Activated CD4-positive, alpha-beta T cell treated with anti-CD3 and anti-CD28 coated beads, Interleukin-2, amount 50 U/mL, for 24 hours (primary cell): ENCODE measurements at regions not wholly inside any gene's neighbourhood (a gene's known extent, or its start where the extent isn't known, plus 50 kb on each side); places are given as distances from the start of the nearest gene placed in this dataset.
"Not testable (repeated sequence)": the region's sequence is repeated elsewhere in the genome, so short reads cannot be mapped to it uniquely, and the experiment has no call there.

ENCODE experiments used
- DNase-seq, 2 donors: peaks; one replicate each; pipeline ENCODE4 v3.0.0-alpha.2; 2020; ENCODE audit warnings: low read depth in 1 of 2, low spot score in 1 of 2

DNA sequence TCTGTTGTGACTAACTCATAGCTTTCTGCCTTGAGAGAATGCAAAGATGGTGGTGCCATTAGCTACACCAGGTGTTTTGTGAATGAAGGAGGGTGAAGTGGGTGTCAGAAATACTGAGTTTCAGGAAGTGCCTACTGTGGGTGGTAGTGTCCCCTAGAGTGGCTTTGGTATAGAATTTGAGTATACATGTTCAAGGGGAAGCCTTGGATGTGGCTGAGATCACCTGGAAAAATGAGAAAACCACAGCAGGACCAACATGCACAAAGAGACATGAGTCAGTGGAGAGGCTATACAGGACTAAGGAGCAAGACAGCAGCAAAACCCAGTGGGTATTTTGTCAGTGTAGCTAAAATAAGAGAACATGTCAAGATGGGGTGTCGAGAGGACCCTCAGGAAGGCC is 204.3 kb upstream of the TBL1X start:
- no peak for DNase-seq

DNA sequence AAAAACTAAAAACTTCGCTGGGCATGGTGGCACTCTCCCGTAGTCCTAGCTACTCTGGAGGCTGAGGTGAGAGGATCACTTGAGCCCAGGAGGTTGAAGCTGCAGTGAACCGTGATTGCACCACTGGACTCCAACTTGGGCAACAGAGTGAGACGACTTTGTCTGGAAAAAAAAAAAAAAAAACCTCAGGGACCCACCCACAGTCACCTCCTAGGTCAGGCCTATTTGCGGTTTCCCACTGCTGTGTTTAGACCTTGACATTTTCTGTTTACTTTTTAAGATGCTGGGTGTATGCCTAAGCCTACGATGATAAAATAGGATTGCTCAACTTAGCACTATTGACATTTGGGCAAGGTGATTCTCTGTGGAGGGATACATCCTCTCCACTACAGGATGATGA is 197.4 kb upstream of the TBL1X start:
- no peak for DNase-seq

DNA sequence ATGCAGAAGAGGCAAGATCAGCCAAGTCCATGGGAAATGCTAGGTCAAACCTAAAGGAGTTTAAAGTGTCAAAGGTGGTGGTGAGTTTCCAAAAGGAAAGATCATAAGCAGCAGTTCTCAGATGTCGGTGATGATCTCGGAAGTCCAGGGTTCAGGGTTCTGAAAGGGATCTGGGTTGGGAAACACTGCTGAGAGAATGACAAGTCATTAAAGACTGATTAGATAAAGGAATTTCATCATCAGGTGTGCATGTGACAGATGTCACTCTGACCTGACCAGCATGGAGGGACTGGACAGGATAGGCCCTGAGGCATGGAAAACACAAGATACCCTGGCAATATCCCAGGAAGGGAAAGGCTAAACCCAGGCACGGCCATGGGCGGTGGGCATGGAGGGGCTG is 195.7 kb upstream of the TBL1X start:
- no peak for DNase-seq

DNA sequence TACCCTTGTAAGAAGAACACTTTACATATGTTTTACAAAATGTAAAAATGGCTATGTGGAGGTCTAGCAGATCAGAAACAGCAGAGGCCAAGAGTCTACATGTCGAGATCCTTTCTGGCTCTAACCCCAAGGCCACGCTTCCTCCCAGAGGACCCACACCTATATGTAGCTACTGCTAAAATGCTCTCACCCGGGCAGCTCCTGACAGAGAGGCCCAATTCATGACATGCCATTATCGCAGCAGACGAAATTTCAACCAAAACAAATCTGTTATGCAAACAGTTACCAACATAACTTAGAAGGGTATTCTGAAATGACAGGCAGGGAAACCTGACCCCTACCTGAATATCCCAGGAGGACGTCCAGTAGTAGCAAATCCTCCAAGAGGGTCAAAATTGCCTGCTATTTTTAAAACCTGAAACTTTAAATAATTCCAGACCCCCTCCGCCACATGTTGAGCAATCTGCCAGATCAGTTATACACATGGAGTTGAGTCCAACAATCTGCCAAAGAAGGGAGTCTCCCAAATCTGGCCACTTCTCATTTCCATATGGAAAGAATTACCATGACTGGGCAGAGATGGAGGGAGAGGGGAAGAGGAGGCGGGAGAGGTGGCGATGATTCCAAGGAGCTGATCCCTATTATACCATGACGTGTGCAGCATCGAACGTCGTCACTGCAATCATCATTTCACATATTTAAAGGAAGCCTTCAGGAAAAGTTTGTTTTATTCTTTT is 192.9 kb upstream of the TBL1X start:
- DNase-seq = no peak

DNA sequence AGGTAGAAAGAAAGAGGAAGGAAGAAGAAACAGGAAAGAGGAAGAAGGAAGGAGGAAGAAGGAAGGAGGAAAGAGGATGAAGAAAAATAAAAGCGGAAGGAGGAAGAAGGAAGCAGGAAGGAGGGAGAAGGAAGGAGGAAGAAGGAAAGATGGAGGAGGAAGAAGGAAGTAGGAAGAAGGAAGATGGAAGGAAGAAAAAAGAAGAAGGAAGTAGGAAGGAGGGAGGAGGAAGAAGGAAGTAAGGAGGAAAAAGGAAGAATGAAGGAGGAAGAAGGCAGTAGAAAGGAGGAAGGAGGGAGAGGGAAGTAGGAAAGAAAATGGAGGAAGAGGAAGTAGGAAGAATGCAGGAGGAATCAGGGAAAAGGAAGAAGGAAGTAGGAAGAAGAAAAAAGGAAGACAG is 191.1 kb upstream of the TBL1X start:
- no peak for DNase-seq

DNA sequence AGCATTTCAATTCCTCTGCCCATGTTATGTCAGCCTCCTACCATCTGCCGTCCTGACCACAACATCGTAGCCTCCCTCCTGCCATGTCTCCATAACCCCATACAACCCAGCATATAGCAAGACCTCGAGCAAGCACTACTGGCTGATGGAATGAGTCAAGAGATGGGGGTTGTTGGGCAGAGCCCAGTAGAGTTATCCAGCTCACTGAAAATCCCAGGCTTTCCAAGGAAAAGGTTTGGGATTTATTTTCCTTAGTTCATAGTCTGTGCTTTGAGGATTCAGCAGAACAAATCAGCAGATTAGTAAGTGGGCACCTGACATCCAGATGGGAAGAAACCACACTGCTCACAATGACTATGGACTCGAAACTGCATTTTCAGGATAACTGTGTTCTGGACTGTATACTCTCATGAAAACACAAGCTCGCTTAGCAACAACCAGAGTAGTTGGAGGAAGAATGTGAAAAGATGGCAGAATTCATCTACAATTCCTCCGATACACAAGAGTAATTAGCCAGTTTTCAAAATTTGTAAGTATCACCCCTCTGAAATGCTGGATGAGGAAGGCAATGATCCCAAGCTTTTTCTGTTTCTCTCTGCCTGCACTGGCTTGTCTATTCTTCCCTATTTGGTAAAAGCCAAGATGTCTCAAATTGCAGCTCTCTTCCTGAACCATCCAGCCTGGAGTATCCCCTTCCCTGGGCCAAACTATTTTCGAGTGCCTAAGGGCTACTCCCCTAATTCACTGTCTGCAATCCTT is 186.2 kb upstream of the TBL1X start:
- no peak for DNase-seq

DNA sequence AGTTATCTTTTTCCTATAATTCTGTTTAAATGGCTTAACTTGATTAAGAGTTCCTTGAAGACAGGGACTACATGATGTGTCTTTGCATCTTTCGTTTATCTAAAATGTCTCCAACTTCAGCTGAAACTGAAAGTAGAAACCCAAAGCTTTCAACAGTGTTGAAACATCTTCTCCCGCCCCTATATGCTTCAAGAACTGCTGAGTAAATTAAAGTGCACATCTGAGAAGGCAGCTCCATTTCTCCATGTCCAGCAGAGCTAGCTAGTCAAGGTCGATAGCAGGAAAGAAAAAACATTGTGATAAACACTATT is 185.7 kb upstream of the TBL1X start:
- DNase-seq = no peak

DNA sequence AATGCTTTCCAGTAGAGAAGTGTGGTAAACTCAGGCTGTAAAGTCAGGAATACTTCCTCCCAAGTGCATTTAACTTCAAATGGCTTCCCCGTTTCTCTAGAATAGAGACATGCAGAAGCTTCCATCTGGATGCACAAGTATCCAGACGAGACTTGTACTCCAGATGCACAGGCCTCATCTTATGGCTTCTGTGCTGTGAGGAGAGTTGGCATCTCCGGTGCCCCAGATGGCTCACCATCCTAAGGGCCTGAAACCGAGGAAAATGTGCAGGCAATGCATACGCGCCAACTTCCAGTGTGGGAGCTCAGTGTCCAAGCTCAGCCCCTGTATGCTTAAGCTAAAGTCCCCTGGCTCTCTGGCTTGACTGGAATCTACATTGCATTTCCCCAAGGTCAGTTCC is 184.0 kb upstream of the TBL1X start:
- DNase-seq = no peak

DNA sequence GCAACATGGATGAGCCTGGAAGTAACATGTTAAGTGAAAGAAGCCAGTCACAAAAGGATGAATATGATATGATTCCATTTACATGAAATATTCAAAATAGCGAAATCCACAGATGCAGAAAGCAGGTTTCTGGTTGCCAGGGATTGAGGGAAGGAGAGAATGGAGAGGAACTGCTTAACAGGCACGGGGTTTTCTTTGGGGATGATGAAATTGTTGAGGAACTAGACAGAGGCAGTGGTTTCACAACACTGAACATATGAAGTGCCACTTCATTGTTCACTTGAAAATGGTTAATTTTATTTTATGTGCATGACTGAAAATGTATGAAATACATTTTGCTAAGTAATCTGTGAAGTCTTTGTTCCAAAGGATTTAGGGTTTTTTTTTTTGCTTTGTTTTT is 182.5 kb upstream of the TBL1X start:
- no peak for DNase-seq

DNA sequence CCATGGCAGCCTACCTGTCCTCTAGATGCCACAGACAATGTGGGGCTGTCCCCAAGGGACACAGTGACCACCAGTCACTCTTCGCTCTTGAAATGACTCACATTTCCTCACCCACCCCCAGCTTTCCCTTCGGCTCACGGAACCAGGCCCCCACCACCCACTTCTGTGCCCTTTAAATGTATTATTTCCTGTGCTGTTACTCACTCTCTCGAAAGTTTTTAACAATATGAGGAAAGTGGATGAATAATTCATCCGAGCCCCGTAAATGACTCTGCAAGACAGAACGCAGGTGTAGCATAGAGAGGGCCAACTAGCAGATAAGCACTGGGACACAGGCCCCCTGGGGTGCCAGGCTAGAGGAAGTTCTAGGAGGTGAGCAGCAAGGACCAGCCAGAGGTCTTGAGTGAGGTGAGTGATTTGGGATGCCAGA is 179.5 kb upstream of the TBL1X start:
- peak; percentile 24 to 67 for DNase-seq

DNA sequence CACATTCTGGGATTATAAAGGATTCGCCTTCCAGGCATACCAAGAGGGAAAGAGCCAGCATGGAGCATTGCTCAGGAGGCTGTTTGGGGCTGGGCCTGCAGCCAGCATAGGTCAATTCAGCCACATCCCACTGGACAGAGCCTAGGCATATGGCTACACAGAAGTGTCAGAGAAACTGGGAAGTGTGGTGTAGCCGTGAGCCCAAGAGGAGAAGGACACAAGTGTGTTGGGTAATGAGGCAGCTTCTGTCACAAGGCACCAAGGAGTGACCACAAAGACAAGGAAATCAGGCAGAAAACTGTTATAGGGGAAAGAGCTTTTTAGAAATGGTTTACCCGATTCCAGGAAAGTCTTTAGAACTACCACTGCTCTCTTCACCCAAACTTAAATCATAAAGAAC is 178.6 kb upstream of the TBL1X start:
- no peak for DNase-seq

DNA sequence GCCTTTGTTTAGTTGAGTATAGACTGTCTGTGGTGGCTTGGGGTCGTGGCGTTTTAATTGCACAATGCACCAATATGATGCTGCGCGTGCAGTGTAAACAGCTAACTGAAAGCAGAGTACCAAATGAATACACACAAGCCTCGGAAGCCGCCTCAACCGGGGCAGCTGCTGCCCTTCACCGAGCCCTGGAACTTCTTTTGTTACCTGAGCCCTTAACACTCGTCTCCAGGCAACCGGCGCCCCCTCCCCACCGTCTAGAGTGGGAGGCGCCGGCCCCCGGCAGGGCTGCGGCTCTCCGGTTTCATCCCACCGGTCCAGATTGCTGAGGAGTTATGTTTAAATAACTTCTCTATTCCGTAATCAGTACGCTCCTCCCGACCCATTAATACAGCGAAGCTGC is 173.2 kb upstream of the TBL1X start:
- DNase-seq = no peak

DNA sequence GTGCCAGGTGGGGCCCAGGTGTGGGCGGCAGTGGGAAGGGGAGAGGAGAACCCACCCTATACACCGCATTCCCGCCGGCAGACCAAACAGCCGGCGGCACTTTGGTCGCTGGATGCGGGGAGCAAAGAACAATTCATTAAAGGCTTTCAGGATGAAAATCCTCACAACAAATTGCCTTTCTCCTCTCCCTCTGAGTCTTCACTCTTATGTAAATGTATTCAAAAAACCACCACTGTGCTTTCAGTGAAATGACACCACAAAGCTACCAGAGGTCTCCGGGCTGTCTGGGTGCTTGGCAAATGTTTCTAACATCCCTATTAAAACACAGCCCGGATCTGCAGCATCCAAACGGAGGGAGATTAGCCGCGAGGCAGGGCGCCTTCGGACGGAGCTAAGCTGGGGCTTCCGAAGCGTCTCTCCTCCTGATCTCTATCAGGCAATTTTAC is 171.8 kb upstream of the TBL1X start:
- no peak for DNase-seq

DNA sequence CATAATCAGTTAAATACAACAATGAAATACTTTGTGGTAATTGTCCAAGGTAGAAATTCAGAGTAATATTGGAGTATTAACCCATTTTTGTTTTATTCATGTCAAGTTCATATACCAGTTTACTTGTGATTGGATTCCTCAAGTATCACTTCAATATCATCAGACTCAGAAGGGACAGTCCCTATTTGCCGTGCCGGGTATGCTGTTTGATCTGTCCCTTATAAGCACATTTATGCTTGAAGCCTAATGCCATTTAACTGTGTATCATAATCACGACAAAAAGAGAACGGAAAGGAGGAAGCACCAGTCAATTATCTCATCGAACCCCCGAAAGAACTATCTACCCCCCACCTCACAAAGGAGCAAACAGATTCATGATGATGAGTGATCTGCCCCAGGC is 171.0 kb upstream of the TBL1X start:
- DNase-seq = no peak

DNA sequence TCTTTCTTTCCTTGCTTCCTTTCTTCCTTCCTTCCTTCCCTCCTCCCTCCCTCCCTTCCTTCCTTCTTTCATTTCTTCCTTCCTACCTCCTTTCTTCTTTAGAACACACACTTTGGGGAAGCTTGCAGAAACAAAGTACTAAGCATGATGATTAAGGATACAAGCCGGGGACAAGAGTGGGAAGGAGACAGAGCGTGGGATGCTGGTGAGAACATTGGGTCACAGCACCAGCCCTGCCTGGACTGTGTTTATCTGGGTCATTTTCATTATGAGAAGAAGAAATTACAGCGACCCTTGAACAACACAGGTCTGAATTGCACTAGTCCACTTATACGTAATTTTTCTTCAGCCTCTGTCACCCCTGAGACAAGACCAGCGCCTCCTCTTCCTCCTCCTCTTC is 169.3 kb upstream of the TBL1X start:
- no peak for DNase-seq

DNA sequence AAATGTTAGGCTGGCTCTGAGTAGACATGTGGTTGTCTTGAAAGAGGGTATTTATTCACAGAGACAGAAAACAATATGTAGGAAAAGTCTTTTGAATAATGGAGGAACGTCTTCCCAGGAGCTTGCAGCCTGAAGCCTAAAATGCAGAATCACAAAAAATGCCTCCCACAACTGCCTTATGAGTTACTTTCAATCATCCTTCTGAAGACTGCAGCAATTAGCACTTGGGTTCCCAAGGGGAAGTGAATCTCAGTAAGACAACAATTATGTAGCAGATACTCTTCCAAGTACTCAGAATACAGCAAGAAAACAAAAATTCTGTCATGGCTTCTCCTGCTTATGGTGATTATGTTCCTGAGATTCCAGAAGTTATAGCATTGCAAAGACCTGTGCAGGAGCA is 166.6 kb upstream of the TBL1X start:
- no peak for DNase-seq

DNA sequence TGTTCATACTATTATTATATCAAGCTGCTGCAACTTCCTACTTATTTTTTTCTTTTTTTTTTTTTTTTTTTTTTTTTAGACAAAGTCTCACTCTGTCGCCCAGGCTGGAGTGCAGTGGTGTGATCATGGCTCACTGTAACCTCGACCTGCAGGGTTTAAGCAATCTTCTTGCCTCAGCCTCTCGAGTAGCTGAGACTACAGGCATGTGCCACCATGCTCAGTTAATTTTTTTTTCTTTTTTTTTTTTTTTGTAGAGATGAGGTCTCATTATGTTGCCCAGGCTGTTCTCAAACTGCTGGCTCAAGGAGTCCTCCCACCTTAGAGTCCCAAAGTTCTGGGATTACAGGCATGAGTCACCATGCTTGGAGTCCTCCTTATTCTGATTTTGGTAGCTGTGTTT is 165.2 kb upstream of the TBL1X start:
- not testable (repeated sequence) for DNase-seq

DNA sequence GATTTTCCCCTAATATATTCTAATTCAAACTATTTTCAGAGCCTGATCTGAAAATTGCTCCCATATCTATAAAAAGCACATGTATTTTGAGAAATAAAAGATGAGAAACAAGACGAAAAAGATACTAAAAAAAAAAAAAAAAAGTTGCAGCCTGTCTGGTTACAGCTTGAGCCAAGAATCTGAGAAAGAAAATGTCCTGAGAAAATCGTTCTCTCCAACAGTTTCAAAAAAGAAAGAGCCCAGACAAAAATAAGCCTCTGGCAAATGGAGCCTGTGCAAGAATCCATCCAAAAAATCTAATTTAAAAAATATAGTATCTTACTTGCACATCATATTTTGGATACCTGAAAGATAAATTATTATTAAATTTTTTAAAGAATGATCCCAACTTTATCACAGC is 163.0 kb upstream of the TBL1X start:
- DNase-seq = no peak

DNA sequence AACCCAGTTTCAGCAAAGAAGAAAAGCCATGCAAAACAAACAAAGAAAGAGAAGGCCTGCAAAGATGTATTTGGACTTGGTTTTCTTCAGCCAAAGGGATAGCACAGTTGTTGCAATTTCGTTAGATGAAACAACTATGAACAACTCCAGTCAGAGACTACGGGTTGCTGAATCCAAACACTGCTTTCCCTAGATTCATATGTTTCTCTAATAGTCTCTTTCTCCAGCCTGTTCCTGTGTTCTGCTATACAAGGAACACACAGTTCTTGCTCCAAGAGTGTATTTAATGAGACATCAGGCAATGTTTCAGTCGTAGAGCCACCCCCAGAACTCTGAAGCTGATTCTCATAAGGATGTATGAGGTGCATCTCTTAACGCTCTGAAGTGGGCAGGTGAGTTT is 162.5 kb upstream of the TBL1X start:
- no peak for DNase-seq

DNA sequence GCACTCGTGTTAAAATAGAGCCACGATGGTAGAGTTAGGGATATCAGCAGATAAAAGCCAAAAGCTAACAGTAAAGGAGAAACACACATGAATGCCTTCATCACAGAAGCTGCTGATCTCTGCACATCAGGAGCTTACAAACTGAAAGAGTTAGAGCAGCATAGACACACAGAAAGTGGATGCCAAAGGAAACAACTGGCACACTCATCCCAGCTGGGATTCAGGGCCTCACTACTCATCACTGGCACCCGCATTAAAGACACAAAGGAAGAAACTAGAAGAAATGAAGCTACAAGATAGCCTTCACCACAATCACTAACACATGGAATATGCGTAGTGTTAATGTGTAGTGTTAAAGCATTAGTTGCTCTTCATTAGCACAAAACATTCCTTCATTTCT is 156.4 kb upstream of the TBL1X start:
- no peak for DNase-seq

DNA sequence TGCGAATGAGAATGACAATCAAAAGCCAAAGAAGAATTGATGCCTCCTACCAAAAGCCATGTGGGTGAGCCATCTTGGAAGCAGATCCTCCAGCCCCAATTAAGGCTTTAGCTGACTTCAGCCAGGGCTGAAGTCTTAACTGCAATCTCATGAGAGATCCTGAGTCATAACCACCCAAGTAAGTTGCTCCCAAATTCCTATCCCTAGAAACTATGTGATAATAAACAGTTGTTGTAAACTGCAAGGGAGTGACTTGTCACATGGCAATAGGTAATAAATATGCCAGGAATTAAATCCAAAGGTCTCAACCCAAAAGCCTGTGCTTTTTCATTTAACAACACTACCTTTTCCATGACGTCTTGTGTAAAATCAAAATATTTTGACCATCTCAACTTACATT is 154.2 kb upstream of the TBL1X start:
- DNase-seq = no peak

DNA sequence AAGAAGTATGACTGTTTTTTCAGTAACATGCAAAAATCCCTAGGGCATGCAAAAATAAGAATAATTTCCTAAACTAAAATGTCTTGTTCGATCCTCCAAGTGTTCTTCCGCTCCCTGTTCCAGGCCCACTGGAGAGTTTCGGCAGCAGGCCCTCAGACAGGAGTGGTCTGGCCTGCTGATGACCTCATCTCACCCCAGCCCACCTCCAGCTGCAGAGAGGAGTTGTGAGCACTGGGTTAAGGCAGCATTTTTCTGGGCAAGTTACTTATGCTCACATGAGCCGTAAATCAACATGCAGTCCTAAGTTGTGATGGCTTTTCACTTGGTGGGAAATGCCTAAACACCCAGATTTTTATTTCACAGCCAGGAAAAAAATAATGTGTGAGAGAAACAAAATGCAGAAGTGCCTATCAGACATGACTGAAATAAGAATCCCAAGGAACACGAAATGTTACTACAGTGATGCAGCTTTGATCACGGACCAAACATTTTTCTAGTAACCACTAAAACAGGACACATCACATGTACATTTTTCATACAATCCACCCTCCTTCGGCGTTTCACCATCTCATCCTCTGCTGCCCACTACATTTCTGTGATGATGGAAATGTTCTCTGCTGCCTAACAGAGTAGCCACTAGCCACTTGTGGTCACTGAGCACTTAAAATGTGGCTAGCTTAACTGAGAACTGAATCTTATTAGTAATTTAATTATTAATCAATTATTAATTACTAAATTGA is 153.3 kb upstream of the TBL1X start:
- DNase-seq = no peak
